ENCODE measurements at regions not wholly inside any gene's neighbourhood (a gene's known extent, or its start where the extent isn't known, plus 50 kb on each side); places are given as distances from the start of the nearest gene placed in this dataset.
"Not testable (repeated sequence)": the region's sequence is repeated elsewhere in the genome, so short reads cannot be mapped to it uniquely, and the experiment has no call there.

DNA sequence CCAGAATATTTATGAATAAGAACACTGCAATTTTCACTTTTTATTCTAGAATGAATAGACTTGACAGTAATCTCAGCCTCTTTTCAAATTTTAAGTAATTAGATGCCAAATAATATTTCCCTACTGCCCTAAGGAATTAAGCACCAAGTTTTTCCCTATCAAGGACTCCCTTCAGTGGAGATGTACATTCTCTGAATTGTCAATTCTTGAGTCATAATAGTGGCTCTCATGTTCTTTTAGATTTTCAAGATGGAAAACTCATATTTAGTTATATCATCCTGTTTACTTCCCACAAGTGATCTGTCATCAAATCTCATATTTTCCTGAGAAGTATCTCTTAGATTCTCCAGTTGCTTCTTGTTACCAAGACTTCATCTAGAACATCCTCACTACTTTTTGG is 1248.9 kb upstream of the CHAC2 start:
- no peak for DNase-seq

DNA sequence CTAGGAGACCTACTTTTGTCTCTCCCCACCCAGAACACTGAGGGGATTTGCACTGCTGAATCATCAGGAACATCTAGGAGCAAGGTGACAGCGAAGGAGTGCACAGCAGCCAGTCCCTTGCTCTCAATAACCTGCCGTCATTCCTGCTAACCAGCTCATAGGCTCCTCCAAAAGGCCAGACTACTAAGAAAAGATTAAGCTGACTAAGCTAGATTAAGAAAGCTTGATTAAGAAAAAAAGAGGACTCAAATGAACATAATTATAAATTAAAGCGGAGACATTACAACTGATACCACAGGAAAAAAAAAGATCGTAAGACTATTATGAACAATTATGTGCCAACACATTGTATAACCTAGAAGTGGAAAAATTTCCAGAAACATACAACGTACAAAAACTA is 1254.8 kb upstream of the CHAC2 start:
- DNase-seq = peak; percentile 43

DNA sequence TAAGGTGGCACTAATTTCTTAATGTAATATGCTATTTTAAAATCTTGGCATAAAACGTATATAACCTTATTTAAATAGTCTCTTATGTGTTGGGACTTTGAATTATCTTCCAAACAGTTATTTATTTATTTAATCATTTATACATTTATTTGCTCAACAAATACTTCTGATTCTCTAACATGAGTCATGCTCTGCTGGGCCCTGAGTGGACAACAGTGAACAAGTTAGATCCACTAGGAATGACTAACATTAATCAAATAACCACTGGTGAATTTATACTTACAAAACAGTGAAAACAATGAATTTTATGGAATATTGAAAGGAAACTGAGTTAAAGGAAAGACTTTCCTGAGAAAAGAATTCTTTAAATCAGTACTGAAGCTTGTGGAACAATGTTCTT is 1257.2 kb upstream of the CHAC2 start:
- no peak for DNase-seq

DNA sequence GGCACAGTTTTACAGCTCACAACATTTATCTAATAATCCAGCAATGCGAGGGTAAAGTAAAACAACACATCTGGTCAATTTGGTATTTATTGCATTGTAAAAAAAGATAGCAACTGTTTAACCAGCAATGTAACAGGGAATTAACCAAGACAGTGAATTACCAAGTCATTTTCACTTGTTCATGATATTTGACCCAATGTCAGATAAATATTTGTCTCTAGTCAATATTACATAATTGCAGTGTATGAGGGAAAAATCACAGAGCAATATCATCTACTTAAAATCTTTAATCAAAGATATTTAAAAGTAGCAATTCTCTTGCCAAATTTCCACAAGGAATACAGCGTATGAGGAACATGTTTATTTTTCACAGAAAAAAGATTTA is 1265.1 kb upstream of the CHAC2 start:
- no peak for DNase-seq

DNA sequence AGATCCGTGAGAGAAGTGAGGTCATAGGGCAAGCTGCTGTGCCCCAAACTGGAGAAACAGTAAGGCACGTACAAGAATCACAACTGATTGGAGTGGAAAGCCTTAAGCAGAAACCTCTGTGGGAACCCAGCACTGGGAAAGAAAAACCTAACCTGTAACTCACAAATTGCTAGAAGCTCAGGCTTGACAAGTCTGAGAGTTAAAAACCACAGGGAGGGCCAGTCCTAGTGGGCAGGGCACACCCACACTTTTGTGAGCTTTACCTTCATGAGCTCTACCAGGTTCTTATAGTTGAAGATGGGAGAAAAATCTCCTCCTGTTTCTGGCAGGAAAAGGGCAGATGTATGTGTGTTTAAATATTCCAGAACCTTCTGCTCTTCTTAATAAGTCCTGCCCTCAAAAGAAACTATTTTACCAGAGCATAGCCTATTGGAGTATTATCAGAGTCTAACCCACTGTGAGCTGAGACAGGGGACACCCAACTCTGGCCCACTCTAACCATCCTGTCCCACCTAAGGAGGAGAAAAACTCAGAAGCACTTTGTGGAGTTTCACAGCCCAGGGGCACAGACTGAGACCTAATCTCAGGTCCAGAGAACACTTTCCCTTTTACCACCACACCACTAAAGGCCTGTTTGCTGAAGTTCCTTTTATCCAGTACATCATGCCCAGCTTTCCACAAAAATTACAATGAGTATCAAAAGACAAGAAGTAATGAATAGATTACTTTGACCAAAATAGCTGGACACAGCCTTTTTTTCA is 1265.7 kb upstream of the CHAC2 start:
- no peak for DNase-seq

DNA sequence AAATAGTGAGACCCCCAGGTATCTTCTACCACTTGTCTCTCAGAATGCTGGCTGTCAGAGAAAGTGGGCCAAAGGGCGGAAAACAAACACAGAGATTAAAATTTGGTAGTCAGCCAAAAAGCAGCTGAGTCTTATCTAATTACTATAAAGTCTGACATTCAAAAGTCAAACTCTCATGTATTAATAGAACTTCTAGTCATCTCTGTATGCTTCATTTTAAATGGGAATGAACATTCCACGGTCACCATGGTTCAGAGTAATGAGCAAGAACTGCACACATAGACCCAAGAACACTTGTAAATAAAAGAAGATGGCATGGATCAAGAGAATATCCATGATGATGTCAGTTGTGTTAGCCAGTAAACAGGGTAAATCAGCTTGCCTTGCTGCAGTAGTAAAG is 1267.0 kb upstream of the CHAC2 start:
- DNase-seq = peak; percentile 48

DNA sequence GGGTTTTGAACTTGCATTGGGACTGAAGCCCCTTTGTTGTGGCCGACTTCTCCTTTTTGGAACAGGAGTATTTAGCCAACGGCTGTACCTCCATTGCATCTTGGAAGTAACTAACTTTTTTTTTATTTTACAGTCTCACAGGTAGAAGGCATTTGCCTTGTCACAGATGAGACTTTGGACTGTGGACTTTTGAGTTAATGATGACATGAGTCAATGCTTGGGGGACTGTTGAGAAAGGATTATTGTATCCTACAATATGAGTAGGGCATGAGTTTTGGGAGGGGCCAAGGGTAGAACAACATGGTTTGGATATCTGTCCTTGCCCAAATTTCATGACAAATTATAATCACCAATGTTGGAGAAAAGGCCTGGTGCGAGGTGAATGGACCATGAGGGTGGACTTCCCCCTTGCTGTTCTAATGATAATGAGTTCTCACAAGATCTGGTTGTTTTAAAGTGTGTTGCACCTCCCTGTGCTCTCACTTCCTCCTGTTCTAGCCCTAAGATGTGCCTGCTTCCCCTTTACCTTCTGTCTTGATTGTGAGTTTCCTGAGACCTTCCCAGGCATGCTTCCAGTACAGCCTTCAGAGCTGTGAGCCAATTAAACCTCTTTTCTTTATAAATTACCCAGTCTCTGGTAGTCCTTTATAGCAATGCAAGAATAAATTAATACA is 1269.4 kb upstream of the CHAC2 start:
- DNase-seq = no peak

DNA sequence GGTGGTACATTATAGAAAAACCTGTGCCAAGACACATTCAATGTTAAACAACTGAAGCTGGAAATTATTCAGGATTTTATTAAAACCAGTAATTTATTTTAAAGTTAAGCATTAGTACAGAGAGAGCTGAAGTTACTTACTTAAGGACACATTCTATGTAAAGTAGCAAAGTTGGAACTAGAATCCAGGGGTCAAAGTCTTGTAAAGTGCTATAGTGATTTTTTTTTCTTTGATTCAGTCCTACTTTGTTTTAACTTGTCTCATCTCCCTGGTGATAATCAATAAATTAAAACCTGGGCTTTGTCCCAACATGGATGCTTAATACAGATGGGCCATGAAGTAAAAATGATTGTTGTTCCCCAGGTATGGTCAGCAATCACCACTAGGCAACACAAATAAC is 1271.8 kb upstream of the CHAC2 start:
- no peak for DNase-seq

DNA sequence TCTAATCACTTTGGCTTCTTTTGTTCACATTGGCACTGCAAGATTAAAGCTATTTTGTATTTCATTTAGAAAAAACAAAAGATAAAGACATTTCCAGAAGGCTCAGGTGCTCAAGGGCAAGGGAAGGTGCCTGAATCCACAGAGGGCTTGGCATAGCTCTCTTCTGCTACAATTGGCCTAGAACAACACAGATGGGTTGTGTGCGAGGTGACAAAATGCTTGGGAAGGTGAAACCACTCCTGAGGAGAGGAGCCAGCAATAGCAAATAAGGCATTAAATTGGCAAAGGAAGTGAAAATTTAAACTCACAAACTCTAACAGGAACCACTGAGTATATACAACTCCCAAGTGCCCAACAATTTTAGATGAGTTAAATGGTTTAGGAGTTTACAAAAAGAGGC is 1290.4 kb upstream of the CHAC2 start:
- no peak for DNase-seq

DNA sequence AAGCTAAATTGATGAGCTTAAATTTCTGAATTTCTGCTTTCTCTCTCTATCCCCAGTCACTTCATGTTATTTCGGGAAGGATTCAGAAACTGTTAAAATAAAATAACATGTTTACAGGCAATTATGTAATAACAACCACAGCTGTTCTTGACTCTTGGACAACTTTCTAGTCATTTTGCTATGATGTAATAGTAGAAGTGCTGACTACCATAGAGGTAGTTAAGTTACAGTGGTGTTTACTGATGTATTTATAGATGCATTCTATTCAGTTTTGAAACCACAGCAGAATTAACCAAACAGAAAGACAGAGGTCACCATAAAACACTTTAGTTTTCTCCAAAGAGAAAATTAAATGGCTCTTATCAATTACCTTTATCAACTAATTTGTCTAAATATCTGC is 1292.0 kb upstream of the CHAC2 start:
- no peak for DNase-seq

DNA sequence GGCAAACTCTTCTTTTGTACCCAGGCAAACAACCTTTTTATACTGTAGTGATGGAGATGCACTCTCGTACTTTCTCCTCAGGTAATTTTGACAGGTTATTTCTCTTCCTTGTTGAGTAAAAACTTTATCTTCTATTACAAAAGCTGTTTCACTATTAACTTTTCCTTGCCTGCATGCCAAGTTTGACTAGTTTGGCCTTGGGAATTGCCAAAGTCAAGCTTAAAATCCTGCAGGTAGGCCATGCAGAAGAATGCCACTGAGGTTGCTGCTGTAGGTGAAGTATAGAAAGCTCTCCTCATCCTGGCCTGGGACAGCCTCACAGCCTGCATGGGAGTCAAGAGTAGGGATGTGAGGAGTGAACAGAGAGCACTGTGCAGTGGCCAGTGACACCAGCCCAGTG is 1293.5 kb upstream of the CHAC2 start:
- DNase-seq = no peak

DNA sequence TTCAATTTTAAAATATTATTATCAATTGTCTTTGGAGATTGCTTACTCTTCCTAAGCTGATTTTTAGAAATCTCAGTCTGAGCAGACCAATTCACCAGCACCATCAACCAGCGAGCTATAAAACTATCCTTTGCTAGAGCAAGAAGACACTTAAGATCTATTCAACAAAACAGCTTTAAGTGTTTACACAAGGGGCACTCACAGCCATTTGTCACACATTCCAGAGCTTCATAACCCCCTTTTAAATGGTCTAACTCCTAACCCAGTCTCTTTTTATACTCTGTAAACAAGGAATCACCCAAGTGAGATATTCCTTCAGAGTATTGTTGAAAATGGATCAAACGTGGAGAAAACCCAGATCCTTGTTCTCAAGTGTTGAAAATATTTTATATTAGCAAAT is 1294.1 kb upstream of the CHAC2 start:
- no peak for DNase-seq

DNA sequence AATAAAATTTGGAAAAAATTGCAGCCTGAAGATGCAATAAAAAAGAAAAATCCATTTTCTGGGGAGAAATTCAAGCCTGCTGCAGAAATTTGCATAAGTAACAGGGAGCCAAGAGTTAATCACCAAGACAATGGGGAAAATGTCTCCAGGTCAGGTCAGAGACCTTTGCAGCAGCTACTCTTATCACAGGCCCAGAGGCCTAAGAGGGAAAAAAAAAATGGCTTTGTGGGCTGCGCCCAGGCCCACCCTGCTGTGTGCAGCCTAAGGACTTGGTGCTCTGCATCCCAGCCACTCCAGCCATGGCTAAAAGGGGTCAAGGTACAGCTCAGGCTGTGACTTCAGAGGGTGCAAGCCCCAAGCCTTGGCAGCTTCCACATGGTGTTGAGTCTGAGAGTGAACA is 1297.1 kb upstream of the CHAC2 start:
- DNase-seq = not testable (repeated sequence)

DNA sequence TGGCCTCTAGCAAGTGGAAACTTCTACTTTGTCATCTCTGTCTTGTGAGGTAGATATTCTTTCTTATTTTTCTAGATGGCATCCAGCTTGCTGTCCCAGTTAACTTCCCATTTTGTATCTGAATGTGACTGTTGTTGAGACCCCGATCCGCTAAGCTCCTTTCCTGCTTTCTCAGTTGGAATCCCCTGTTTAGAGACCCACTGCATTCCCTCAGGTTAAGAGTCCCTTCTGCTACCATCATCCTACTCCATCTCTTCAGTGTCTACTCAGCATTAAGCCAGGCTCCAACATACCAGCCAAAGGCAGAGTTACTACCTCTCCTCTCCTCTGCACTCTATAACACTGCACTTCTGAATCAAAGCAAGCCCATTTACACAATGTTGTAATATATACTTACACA is 1300.4 kb upstream of the CHAC2 start:
- DNase-seq = no peak

DNA sequence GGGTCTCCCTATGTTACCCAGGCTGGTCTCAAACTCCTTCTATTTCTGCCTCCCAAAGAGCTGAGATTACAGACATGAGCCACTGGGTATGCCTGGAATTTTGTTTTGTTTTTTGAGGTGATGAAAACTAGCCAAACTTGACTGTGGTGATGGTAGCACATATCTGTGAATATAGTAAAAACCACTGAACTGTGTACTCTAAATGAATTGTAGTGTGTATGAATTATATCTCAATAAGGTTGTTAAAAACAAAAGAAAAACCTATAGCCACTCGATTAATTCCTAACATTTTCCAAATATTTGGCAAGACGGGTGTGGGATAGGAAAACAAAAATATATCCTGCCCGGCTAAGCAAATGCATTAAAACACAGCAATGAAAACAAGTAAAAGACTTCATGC is 1302.3 kb upstream of the CHAC2 start:
- DNase-seq = no peak

DNA sequence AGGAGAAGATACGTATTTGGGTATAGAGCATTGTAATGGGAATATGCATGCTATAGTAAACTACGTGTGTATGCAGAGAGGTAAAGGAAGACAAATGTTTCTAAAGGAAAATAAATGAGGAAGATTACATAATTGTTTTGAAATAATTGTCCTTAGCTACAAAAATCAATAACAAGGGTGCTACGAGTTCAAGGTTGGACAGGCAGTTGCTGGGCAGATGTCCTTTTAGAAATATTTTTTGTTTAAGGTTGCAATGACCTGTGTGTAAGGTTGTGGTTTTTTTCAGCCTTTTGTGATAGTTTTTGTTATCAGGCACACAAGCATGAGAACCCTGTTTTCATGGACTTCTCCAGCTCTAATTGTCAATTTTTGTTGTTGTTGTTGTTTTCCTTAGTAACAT is 1304.1 kb upstream of the CHAC2 start:
- no peak for DNase-seq

DNA sequence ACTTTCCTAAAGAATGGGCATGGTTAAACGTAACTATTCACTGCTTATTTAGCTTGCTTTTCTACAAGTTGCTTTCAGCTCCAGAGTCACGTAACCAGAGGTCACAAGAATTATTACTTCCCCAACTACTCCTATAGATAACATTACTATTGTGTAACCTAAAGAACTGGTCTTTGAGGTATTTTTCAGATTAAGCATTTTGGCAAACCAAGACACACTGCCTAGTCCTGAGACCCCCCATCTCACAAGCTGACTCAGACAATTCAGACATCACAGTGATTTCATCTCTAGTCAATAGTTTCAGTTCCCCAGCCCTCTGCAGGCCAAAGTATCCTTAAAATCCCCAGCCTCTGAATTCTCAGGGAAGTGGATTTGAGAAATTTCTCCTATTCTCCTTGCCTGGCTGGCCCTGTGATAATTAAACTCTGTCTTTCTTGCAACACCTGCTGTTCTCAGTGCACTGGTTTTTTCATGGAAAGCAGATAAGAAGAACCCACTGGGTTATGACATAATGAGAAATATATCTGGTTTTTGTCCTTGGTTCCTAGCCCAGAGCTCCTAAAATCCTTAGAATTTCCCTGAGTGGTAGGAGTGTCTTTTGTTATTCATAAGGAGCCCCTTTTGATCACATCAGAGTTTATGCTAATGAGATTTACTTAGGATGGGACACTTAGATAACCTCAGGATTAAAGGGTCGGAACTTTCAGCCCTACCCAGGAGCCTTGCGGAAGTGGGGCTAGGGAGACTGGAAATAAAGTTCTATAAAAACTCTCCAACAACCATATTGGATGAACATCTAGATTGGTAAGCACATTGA is 1310.8 kb upstream of the CHAC2 start:
- no peak for DNase-seq

DNA sequence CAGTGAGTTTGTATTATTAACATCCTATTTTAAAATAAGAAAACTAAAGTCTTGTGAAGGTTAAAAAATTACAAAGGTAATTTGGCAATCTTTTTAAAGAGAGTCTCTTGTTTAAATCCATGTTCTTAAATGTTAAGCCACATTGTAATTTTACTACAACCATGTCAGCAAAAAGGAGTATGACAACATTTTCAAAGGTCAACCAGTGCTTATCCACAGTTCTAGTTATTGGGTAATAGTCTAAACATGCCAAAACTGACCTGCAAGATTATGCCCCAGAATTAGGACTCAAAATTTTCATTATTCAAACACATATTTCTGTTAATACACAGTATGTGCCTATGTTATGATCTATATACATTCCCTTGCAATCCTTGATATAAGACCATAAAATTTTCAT is 1312.6 kb upstream of the CHAC2 start:
- no peak for DNase-seq

DNA sequence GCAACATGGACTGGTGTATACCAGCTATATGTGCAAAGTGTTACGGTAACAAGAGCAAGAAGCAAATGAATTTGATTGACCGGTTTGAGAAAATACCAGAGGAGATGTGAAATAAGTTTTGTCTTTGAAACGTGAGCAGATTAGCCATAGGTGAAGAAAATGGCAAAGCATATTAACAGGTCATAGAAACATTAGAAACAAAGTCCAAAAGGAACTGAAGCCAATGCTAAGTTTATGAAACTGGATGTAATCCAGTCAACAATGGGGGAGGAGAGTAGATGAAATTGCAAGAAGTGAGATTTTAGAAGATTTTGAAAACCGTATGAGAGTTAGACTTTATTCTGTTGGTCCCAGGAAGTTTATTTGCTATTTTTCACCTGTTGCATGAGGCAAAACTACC is 1315.4 kb upstream of the CHAC2 start:
- DNase-seq = no peak

DNA sequence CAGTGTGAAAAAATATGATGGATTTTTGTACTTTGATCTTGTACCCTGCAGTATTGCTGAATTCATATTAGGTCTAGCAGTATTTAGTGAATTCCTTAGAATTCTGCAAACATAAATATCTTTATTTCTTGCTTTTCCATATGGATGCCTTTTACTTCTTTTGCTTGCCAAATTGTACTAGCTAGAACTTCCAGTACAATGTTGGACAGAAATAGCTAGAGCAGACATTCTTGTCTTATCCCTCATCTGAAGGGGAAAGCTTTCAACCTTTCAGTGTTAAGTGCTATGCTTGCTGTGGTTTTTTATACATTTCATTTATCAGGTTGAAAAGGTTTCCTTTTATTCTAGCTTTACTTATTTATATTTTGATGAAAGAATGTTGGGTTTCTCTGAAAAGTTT is 1321.9 kb upstream of the CHAC2 start:
- DNase-seq = no peak

DNA sequence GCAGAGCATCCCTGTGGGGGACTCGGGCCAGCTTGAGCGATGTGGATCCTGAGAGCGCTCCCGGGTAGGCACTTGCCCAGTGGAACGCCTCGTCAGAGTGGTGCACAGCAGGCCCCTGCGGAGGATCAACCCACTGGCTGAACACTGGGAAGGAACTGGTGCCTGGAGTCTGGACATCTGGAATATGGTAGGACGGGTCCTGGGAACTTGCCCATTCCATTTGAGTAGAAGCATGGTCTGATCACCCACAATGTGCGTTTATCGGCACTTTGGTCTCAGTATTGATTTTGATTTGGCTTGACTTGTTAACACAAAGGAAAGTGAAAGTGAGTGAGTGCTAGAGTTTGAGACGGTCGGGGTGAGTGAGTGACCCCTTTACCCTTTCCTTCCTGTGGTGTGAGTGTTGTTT is 1336.2 kb upstream of the CHAC2 start:
- DNase-seq = no peak

DNA sequence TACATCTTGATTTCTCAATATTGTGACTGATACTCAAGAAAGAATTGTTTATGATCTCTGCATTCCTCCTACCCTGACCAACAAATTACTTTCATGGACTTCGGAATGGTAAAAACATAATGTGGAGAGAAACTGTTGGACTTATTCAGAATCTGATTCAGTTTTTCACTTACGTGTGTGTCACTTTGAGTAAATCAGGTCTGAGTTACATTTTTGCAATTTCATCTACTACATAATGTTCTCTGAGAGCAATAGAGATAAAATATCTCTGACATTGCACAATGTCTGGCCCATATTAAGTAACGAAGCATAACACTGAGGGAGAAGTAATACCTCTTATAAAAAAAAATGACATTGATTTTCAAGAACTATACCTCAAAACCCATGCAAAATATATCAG is 1337.9 kb upstream of the CHAC2 start:
- DNase-seq = no peak

DNA sequence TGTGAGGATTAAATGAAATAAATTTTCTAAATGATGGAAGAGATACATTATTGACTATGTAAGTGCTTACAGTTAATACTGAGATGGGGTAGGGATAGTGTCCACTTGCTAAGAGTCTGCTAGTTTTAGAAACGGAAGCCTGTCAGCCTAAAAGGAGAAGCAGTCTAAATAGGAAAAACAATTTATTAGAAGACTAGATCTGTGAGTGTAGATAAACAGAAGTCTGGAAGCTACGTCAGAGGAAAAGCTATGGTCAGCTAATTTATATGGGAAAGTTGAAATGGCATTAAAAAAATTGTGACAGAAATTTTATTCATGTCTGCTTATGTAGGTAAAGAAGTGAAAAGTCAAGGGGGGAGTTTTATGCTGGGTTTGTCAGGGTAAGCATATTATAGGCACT is 1338.4 kb upstream of the CHAC2 start:
- no peak for DNase-seq

DNA sequence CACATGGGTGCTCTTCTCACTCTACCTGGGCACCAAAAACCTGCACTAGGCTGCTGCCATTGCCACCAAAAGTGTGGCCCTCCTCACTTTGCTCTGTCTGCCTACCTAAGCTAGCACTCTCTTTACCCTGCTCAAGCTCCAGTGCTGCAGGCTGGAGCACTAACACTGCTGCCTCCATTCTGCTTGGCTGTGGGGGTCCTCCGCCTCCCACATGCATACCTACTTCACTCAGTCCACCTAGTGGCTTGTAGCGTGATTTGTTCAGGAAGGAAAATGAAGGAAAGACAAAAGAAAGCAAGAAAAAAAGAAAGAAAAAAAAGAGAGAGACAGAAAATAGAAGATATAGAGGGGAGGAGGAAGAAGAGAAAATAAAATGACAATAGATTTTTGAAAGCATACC is 1339.4 kb upstream of the CHAC2 start:
- DNase-seq = no peak

Measured in NCI-H82 (cell line).